HFF-Myc (cell line): ENCODE measurements at regions not wholly inside any gene's neighbourhood (a gene's known extent, or its start where the extent isn't known, plus 50 kb on each side); places are given as distances from the start of the nearest gene placed in this dataset.
"Not testable (repeated sequence)": the region's sequence is repeated elsewhere in the genome, so short reads cannot be mapped to it uniquely, and the experiment has no call there.

Source experiments
- DNase-seq: peaks from one replicate; pipeline ENCODE4 v3.0.0-alpha.2; 2011; ENCODE audit warnings: low read depth; ENCODE audit errors: extremely low read depth
- H3K4me3 ChIP-seq: replicated peaks from 2 replicates; pipeline ENCODE4 v1.5.1; 2011; ENCODE audit warnings: low read depth, mild to moderate bottlenecking, control low read depth, low read length
- TF ChIP-seq, protein P1 (sequence below): IDR thresholded peaks from 2 replicates; pipeline ENCODE4 v1.5.1; 2012; ENCODE audit warnings: mild to moderate bottlenecking, low read depth, low read length, control low read depth; ENCODE audit errors: missing control alignments

- DNase-seq = no peak
- no peak overlapping the region for H3K4me3 ChIP-seq
- TF ChIP-seq, protein P1, sequence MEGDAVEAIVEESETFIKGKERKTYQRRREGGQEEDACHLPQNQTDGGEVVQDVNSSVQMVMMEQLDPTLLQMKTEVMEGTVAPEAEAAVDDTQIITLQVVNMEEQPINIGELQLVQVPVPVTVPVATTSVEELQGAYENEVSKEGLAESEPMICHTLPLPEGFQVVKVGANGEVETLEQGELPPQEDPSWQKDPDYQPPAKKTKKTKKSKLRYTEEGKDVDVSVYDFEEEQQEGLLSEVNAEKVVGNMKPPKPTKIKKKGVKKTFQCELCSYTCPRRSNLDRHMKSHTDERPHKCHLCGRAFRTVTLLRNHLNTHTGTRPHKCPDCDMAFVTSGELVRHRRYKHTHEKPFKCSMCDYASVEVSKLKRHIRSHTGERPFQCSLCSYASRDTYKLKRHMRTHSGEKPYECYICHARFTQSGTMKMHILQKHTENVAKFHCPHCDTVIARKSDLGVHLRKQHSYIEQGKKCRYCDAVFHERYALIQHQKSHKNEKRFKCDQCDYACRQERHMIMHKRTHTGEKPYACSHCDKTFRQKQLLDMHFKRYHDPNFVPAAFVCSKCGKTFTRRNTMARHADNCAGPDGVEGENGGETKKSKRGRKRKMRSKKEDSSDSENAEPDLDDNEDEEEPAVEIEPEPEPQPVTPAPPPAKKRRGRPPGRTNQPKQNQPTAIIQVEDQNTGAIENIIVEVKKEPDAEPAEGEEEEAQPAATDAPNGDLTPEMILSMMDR = no peak
These were observed 491.8 kb downstream of the CD109 start for GRCh38 chr6:74187811-74188210.

GRCh38 chr6:74182992-74183391 is 487.0 kb downstream of the CD109 start:
- no peak overlapping the region for H3K4me3 ChIP-seq
- TF ChIP-seq, protein P1 = no peak
- DNase-seq = no peak

DNA sequence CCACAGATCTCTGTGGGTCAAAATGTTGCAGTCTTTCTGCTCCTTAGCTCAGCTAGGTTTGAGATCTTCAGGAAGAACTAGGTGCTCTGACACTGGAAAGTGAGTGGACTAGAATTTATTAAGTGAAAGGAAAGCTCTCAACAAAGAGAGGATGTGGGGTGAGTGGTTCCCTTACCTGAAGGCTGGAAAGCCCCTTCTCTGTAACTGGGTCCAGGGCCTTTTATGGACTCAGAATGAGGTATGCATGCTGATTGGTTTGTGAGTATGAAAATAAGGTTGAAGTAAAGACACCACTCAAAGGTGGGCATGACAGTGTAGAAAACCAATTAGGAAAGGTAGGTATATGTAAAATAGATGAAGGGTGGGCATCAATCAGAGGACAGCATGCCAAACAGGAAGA is 485.5 kb downstream of the CD109 start:
- TF ChIP-seq, protein P1 = no peak
- DNase-seq = no peak
- H3K4me3 ChIP-seq = no peak overlapping the region

GRCh38 chr6:74177506-74177905 is 481.5 kb downstream of the CD109 start:
- TF ChIP-seq, protein P1 = no peak
- no peak overlapping the region for H3K4me3 ChIP-seq
- DNase-seq = no peak

- DNase-seq, H3K4me3 ChIP-seq: not testable (repeated sequence)
- TF ChIP-seq, protein P1 = peak; percentile 33
These were observed 474.5 kb downstream of the CD109 start for GRCh38 chr6:74170550-74170949.

DNA sequence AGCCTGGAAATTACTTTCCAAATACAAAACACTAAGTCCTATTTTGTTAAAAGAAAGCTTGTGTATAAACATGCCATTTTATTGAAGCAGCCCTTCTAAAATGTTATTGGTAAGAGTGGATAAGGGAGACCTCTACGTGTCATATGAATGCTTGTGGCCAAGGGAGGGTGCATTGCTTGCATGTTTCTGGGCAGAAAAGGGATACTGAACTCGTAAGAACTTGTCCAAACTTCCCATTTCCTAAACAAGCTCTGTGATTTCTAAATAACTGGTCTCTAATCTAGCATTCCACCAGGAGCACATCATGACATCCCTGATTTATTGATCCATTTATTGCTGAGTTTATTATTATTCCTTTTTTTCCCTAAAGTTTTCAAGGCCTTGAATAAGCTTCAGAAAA is 474.1 kb downstream of the CD109 start:
- no peak overlapping the region for H3K4me3 ChIP-seq
- TF ChIP-seq, protein P1 = no peak
- DNase-seq = peak; percentile 17

- TF ChIP-seq, protein P1 = no peak
- no peak for DNase-seq
- H3K4me3 ChIP-seq = no peak overlapping the region
These were observed 472.0 kb downstream of the CD109 start for GRCh38 chr6:74167976-74168375.
